BJ (cell line): ENCODE measurements at regions not wholly inside any gene's neighbourhood (a gene's known extent, or its start where the extent isn't known, plus 50 kb on each side); places are given as distances from the start of the nearest gene placed in this dataset.

Source experiments
- CTCF ChIA-PET: fragments of 350-600 bp; formaldehyde crosslinking; extraction: SDS; loops from one replicate; lab custom pipeline; 2021; ENCODE audit warnings: antibody characterized with exemption, inconsistent platforms; lab: Yijun Ruan, JAX
- POLR2A ChIA-PET: fragments of 300-600 bp; sonication (Branson Sonifier 250); formaldehyde crosslinking; extraction: SDS; loops from one replicate; lab custom pipeline; 2021; ENCODE audit warnings: antibody characterized with exemption; lab: Charles Lee
- DNase-seq: peaks from one replicate; pipeline ENCODE4 v3.0.0-alpha.2; 2011; ENCODE audit warnings: low read depth
- H3K27me3 ChIP-seq: 2 replicates; pipeline ENCODE4 v1.6.0; 2011; ENCODE audit warnings: low read length; ENCODE audit not compliant: control insufficient read depth, insufficient read depth
- H3K36me3 ChIP-seq: 2 replicates; pipeline ENCODE4 v1.5.1; 2011; ENCODE audit warnings: low read length; ENCODE audit not compliant: control insufficient read depth, insufficient read depth
- H3K4me3 ChIP-seq: 2 replicates; pipeline ENCODE4 v1.5.1; 2011; ENCODE audit warnings: low read depth, mild to moderate bottlenecking, control low read depth, low read length
- TF ChIP-seq, protein P1 (sequence below): IDR thresholded peaks from 2 replicates; pipeline ENCODE4 v1.5.1; 2011; ENCODE audit warnings: low read depth, mild to moderate bottlenecking, control low read depth, inconsistent platforms, low read length, moderate library complexity; ENCODE audit not compliant: insufficient read depth

DNA sequence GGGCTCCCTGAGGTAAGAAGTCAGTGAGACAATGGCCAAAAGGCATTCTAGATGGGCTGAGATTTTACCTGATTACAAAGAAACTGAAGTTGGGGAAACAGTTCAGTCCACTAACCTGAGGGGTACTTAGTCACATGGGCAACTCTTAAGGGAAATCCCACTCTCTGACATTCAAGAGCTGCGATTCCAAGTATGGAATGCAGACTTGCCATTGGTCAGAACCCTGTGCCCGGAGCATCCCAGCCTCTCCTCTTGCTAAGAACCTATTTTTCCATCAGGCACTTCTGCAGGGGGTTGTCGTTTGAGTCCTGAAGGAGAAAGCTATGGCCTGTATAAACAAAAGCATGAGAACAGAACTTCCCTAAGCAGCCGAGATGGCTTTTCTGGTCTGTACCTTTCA, 434.9 kb upstream of the DAB1 start:
- Histone ChIP-seq H3K36me3 (no peaks in the 10 kb centered on the region), H3K4me3 (no peak overlapping the region), H3K27me3 (no peaks in the 10 kb centered on the region)
- TF ChIP-seq, protein P1, sequence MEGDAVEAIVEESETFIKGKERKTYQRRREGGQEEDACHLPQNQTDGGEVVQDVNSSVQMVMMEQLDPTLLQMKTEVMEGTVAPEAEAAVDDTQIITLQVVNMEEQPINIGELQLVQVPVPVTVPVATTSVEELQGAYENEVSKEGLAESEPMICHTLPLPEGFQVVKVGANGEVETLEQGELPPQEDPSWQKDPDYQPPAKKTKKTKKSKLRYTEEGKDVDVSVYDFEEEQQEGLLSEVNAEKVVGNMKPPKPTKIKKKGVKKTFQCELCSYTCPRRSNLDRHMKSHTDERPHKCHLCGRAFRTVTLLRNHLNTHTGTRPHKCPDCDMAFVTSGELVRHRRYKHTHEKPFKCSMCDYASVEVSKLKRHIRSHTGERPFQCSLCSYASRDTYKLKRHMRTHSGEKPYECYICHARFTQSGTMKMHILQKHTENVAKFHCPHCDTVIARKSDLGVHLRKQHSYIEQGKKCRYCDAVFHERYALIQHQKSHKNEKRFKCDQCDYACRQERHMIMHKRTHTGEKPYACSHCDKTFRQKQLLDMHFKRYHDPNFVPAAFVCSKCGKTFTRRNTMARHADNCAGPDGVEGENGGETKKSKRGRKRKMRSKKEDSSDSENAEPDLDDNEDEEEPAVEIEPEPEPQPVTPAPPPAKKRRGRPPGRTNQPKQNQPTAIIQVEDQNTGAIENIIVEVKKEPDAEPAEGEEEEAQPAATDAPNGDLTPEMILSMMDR = no peak
- DNase-seq = no peak
- POLR2A ChIA-PET = no interaction called here
- CTCF ChIA-PET = no interaction called here

DNA sequence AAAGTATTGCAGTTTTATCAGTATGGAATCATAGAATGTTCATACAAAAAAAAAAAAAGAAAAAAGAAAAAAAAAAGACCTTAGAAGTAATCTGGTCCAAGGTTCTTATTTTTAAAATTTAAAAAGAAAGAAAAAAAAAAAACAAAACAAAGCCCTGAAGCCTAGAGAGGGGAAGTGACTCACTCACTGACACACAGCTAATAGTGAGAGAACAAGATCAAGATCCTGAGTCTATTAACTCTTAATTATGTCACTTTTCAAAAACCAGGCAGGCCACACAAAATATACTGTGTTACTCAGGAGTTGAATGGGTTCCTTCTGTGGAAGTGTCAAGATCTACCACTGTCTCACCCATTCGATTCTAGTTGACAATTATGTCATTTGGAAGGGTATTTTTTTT, 433.9 kb upstream of the DAB1 start:
- no peak overlapping the region for H3K4me3 ChIP-seq
- no peaks in the 10 kb centered on the region for H3K27me3 ChIP-seq
- DNase-seq = no peak
- CTCF ChIA-PET = interaction anchor here (0.6 kb wide), 1 partner anchor 513 kb away, joined by 3 read pairs; no protein-coding TSS in a partner anchor
- H3K36me3 ChIP-seq = no peaks in the 10 kb centered on the region
- POLR2A ChIA-PET = no interaction called here
- TF ChIP-seq, protein P1 = no peak

DNA sequence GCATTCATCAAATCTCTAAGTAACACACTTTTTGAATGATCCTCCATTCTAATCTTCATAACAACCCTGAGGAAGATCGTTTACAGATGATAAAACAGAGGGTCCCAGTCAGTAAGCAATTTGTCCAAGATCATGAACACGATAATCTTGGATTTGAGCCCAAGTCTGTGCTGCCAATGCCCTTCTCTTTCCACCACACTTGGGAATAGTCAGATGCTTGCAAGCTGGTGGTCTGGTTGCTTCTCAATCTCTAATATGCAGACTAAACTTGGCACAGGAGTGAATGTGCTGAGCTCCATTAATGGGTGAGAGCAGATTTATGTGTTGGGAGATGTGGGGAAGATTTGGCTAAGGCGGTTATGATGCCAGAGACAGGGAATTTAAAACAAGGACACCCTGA, 430.6 kb upstream of the DAB1 start:
- H3K36me3 ChIP-seq = no peaks in the 10 kb centered on the region
- no peaks in the 10 kb centered on the region for H3K27me3 ChIP-seq
- TF ChIP-seq, protein P1 = no peak
- H3K4me3 ChIP-seq = no peak overlapping the region
- DNase-seq = no peak
- POLR2A ChIA-PET = no interaction called here
- CTCF ChIA-PET = no interaction called here

- TF ChIP-seq, protein P1 = no peak
- DNase-seq = no peak
- Histone ChIP-seq H3K4me3 (no peak overlapping the region), H3K36me3 (no peaks in the 10 kb centered on the region), H3K27me3 (no peaks in the 10 kb centered on the region)
- ChIA-PET CTCF (no interaction called here), POLR2A (no interaction called here)
These were observed 426.5 kb upstream of the DAB1 start for GRCh38 chr1:57850176-57850940.

DNA sequence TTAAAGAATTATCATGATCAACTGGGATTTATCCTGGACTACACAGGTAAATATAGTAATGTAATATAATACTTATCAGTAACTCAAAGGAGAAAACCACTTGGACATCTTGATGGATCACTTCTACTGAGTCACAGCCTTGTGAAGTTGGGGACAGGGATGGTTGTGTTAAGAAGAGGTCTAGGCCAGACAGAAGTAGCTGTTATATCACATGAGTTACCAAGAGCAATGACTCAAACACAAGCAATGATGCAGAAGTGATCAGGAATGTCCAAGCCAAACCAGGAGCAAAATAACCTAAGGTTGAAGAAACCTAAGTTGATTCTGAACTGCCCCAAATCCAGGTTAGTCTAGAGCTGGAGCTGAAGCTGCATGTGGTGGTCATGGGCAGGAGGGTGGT, 424.5 kb upstream of the DAB1 start:
- TF ChIP-seq, protein P1 = no peak
- DNase-seq = no peak
- CTCF ChIA-PET = no interaction called here

More for the DNA sequence above, 424.5 kb upstream of the DAB1 start:
- no peaks in the 10 kb centered on the region for H3K36me3 ChIP-seq
- no peak overlapping the region for H3K4me3 ChIP-seq
- POLR2A ChIA-PET = no interaction called here
- H3K27me3 ChIP-seq = no peaks in the 10 kb centered on the region
